Effector CD4-positive, alpha-beta T cell (primary cell): ENCODE measurements at regions not wholly inside any gene's neighbourhood (a gene's known extent, or its start where the extent isn't known, plus 50 kb on each side); places are given as distances from the start of the nearest gene placed in this dataset.
"Not testable (repeated sequence)": the region's sequence is repeated elsewhere in the genome, so short reads cannot be mapped to it uniquely, and the experiment has no call there.

Experiments used
- DNase-seq: peaks from one replicate; pipeline ENCODE4 v3.0.0-alpha.2; 2020

DNA sequence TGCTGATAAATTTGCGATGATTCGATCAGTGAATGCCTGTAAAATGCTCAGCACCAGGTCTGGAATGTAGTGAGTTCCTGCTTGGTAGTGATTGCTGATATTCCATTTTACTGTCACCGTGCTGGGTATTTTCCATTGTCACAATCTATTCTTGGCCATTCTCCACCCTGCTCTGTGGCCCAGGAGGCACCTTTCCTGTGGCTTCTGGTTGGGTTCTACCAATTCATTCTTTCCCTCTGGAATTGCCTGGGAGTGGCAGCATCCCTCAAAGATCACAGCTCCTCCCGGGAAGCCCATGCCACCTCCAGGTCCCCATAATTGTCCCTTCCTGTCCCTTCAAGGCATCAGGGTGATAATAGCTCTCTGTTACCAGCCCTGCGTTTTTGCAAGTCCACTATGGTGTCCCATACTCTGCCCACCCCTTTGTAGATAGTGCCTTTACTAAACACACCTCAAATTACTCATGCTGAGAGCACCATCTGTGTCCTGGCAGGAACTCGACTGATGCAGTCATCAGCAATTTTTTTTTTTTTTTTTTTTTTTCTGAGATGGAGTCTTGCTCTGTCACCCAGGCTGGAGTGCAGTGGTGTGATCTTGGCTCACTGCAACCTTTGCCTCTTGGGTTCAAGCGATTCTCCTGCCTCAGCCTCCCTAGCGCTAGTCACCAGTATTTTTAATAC, 177.8 kb upstream of the PROK2 start:
- no peak for DNase-seq

DNA sequence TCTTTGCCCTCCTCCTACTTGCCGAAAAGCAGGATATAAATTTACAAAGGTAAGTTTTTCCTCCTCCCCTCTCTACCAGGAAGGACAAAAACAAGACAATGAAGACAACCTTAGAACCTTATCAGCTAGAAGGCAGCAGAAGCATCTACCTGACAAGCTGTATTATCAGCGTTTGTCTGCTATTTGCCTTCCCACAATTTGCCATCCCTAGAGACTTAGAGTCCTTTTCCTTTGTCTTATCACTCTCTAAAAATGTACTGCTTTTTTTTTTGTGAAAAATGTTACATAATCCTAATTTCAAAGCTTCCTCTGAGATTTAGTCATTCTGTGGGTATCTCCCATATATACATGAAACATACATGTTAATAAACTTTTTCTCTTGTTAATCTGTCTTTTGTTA, 176.9 kb upstream of the PROK2 start:
- DNase-seq: no peak

DNA sequence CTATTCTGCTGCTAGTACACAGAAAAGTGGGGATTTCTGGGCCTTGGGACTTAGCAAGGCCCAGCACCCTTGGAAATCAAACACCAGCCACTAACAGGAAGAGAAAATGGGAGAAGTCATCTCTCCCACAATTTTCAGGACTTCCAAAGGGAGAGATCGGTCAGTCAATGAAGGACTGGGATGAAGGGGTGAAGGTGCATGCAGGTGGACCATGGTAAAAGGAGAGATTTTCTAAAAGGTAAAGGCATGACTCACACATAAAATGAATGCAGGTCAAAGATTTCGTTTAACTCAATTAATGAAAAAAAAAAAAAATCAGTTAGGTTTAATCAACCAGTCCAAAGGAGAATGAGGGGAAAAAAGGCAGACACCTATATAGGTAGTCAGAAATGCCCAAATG, 176.4 kb upstream of the PROK2 start:
- DNase-seq: no peak

DNA sequence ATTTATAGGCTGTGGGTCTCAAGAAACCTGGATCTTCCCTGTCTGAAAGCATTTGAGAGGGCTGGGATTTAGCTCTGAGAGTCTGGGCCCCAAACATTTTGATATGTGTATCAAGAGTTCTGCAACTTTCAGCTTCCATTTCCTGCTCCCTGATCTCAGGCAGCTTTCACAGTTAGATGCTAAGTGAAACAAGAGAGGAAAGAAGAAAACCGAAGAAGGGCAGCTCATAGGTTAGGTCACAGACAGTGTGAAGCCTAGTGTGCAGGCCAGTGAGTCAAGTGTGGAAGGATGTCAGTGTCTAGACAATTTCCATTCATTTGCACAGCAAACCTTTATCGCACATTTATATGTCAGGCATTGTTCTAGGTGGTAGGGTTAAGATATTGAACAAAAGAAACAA, 173.6 kb upstream of the PROK2 start:
- no peak for DNase-seq

DNA sequence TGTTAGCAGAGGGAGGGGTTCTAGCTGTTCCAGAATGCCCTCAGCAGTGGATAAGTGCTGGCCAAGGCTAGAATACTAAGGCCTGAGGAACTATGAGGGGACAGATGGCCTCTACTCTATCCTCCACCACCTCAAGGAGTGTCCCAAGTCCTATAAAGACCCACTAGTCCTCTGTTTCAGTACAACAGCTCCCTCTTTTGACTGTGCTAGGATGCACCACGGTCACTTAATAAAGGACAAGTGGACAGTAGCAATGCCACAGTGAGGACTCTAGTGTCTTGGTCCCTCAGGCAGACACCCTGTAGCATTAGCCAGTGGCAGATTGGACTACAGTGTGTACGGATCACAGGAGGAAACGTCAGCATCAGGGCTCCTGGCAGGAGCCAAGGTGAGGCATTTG, 171.8 kb upstream of the PROK2 start:
- no peak for DNase-seq

DNA sequence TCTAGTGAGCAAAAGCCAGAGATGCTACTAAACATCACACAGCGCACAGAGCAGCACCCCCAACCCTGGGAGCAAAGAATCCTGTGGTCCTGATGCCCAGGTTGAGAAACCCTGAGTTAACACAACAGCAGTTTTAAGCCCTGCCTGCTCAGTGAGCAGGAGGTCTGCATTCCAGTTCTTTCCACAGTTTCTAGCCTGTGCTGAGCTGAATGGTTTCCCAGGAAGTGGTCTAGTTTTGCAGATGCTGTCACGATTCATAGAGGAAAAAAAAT, 171.1 kb upstream of the PROK2 start:
- DNase-seq: no peak

DNA sequence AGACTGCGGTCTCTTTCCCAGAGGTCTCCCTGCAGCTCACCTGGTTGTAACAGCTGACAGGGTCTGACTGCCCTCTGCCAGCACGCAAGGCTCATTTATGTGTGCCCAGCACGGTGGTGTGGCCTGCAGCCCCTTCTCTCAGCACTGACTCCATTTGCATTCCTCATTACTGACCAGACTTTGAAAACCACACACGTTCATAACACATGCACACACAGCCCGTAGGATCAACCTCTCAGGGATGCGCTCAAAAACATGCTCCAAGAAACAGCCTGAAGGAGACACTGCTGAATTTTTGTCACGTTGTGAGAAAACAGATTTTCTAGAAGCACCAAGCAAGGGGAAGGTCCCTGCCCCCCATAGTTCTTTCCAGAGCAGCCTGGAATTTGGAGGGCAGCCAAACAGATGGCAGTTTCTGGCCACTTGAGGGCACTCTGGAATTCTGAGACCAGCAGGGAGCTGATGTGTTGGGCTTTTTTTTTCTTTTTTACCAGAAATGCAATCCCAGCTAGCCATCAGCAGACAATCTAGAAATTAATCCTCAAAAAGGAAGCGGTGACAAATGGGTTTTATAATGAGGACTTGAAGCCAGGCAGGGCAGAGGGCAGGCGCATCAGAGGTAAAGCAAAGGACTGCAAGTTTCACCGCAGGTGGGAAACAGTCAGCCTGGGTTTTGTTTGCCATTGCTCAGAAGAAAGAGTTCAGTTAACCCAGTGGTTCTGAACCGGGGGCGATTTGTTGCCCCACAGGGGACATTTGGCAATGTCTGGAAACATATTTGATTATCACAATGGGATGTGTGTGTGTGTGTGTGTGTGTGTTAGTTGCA, 170.5 kb upstream of the PROK2 start:
- DNase-seq: no peak

DNA sequence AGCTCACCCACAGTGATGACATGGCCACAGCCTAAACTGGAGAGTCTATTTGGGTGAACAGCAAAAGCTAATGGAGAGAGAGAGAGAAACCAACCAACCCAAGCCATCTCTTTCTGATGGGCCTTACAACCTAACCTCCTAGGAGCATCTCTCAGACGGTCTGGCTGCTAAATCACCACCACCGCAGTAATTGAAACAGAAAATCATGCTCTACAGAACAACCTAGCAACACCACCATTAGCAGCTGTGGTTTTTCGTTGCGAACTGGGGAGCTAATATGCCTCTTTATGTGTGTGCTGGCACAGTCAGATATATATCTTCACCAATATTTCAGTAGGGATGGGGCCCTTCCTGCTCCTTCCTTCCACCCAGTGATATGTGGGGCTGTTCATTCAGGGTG, 166.9 kb upstream of the PROK2 start:
- DNase-seq: no peak

DNA sequence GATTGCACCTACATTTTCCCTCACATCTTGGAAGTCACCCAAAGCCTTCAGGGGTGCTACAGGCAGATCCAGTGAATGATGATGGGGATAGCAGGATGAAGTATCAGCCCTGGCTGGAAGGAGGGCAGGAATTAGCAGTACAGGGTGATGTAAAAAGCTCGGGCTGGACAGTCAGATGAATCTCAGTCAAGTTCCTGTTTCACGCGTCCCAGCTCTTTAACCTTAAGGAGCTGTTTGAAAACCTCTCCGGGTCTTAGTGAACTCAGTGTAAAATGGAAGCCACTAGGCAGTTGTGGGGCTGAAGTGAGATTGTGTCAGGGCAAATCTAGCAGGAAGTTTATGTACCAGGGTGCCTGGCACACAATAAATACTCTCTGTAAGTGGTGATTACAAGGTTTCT, 166.4 kb upstream of the PROK2 start:
- no peak for DNase-seq

DNA sequence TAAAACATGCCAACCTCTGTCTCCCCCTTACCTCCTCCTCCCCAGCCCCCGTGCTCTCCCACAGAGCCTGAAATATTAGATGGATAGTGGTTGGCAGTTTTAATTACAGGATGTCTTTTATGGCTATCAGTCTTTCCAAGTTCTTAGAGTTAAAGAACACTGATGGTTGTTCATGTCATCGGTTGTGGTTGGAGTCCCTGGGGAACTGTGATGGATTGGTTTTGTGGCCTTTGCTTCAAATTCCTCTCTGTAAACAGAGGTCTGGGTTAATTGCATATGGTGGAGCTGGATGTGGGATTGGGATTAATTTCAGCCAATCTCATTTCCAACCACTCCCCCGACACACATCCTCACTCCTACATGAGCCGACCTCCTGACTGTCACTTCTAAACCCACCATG, 164.5 kb upstream of the PROK2 start:
- no peak for DNase-seq

DNA sequence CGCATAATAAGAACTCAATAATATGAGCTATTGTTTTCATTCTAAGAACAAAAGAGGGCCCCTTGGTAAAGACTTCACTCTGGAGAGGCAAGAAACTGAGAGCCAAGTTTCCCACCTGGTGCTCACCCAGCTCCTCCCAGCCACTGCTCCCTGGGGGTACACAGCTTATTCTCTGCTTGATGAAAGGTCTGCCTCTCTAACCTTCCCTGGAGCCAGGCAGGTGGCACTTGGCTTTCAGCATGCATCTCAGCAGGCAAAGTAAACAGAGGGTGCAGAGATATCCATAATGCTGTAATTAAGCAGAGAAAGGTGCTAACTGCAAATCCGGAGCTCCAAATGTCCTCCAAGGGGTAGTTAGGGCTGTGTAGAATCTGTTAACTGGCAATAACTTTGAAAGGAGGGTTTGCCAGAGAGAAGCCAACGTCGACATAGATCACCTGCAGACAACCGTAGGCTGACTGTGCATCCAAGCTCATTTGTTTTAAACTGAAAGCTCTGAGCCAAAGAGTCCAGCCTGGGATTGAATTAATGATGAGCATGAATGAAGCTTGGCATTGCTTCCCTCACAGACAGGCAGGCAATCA, 159.6 kb upstream of the PROK2 start:
- DNase-seq: no peak

DNA sequence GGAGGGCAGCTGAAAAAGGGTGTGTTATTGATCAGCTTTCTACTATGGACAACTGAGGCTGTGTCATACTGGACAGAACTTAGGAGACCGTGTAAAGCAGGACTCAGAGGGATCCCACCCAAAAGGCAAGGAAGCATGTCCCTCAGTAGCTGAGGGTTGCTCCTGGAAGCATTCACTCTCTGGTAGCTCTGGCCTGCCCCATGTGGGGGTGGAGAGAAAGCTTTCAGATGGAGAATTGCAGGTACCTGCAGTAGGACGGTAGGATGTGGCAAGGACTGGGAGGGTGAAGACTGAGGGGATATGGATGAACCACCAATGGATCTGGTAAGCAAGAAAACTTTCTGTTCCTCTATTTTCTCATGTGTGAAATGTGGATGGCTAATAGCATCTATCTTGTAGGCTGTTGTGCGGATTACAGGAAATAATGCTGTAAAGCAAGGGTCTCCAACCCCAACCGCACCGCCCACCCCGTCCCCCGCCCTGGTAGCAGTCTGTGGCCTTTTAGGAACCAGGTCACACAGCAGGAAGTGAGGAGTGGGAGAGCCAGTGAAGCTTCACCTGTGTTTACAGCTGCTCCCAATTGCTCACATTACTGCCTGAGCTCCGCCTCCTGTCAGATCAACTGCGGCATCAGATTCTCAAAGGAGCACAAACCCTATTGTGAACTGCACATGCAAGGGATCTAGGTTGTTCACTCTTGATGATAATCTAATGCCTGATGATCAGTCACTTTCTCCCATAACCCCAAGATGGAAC, 157.7 kb upstream of the PROK2 start:
- no peak for DNase-seq

DNA sequence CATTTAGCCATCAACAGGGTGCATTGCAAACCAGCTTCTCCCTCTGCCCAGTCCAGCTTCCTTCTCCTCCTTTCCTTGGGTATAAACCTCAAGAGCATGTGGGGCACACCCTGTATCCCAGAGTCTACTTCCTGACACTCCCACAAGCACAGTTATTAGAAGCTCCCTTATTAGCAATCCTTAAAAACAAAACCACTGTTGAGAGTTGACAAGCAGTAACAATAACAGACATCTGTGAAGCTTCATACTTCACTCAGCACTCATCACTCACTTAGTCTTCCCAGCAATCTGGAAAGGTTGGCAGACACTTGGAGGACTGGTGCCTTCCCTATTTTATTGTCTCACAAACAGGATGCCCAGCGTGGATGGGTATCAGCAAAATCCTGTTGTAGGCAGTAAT, 155.5 kb upstream of the PROK2 start:
- DNase-seq: no peak

DNA sequence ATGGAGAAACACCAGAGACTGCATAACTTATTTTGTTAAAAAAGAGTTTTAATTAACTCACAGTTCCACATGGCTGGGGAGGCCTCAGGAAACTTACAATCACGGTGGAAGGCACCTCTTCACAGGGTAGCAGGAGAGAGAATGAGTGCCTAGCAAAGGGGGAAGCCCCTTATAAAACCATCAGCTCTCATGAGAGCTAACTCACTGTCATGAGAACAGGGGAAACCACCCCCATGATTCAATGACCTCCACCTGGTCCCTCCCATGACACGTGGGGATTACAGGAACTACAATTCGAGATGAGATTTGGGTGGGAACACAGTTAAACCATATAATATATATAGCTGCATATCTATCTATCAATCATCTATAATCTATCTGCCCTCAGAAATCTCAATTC, 153.1 kb upstream of the PROK2 start:
- DNase-seq: not testable (repeated sequence)

DNA sequence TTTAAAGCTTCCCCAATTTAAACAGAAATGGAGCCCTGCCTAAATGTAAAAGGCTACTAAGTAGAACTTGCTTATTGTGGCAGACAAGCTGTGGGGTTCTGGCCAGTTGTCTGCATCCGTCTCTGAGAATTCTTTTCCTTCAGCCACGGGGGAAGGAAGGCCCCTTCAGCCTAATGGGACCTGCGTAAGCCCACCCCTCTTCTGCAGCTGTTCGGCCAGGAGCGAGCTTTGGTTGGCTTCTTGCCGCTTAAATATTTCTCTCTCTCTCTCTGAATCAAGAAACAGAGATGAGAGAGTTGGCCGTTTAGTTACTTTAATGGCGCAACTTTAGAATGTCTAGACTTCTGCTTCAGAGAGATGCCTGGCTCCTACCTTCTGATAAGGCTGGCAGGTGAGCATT, 151.7 kb upstream of the PROK2 start:
- DNase-seq: no peak

DNA sequence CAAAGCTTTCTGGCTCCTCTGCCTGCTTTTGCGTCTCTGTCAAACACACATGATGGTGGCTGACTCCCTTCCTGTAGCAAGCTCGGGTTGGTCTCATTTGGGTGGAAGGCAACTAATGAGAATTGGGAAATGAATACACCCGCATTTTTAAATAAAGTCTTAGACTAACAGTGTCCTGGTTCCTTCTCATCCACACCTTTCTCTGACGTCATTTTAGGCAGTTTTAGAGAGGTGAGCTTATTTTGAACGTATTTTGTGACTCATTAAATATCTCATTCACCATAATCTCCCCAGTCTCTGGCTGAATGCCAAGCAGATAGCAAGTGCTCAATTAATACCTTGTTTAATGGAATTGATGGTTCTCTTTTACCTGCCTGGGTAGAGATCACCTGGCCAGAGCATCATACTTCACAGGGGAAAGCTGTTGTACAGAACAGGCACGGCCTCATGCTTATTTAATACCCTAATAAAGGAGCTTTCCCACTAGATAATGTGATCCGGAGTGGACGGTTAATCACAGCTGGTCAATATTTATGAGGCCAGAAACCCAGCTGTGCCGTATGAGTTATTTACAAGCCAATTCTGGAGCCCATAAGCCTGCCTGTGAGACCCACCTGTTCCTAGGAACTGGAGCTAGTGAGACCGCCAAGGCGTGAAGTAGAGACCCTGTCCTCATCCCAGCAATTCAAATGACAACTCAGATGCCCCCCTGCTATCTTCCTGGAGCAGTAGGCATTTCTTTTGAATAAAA, 149.7 kb upstream of the PROK2 start:
- no peak for DNase-seq

DNA sequence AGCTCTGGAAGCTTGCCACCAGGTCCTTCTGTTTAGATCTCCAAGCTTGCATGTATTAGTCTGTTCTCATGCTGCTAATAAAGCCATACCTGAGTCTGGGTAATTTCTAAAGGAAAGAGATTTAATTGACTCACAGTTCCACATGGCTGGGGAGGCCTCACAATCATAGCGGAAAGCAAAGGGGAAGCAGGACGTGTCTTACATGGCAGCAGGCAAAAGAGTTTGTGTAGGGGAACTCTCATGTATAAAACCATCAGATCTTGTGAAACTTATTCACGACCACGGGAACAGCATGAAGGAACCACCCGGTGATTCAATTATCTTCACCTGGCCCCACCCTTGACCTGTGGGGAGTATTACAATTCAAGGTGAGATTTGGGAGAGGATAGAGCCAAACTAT, 147.0 kb upstream of the PROK2 start:
- DNase-seq: no peak

DNA sequence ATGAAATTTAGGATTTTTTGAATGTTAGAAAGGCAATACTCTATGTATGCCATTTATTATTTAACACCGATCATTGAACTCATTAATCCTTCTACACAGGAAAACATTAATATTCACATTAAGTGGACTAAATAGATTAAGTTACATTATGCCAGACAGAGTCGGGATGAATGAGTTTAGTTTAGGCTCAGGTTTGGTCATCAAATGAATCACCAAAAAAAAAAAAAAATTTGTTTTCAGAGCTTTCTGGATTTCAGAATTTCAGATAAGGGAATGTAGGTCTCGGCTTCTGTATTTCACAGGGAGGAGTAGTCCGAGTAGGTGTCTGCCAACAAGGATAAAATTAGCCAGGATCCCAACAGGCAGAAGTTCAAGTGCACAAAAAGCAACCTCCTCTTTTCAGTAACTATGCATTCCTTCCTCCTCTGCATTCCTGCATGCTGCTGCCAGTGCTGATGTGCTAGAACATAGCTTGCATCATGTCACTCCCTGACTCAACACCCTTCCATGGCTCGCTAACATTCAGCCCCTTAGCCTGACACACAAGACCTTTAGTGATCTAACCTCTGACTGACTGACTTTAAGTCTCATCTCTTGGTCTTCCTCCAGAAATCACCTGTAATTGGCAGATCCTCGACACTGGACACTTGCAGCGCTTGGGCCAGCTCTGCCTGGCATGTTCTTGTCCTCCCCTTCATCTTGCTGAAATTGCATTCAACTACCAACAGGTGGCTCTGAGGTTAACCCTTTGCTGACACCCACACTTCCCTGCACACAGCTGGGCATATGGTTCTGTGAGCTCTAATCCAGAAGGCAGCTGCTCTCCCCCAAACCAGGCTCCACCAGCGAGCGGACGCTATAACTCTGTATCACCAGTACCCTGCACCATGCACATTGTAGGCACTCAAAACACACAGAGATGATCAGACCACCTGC, 145.4 kb upstream of the PROK2 start:
- no peak for DNase-seq

DNA sequence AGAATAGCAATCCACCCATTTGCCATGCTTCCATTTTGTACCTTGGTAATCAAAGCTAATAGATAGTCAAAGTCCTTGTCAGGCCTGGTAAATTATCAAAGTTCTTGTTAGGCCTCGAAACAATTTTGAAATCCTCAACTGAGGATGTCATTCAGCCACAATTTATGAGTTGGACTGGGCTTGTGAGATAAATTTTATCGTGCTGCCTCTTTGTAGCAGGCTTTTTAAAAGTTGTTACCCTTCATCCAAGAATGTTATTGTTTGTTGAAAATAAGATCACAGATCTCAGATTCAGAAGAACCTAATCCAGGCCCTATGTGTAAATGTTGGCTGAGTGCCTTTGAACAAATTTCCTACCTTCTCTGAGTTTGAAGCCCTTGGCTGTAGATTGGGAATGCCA, 143.3 kb upstream of the PROK2 start:
- DNase-seq: no peak

DNA sequence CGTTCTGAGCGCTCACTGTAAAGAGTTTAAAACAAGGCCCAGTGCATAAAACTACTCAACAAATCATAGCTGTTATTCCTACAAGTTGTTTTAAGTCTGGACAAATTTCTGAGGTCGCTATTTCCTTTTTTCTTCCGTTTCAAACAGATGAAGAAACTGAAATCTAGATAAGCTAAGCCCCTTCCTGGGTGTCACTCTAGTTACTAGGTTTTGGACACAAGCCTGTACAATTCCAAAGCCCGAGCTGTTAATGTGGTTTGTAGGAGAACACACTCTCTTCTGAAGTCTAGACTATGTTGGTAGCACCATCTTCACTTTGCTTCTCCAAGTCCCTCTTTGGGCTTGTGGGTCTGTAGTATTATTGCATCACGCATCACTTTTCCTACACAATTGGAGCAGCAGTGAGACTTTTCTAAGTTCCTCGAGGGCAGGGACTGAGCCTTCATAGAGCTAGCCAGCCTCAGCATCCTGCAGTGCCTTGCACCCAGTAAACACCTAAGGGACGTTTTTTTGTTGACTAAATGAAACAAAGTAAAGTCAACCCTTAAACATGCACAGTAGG, 142.6 kb upstream of the PROK2 start:
- no peak for DNase-seq

DNA sequence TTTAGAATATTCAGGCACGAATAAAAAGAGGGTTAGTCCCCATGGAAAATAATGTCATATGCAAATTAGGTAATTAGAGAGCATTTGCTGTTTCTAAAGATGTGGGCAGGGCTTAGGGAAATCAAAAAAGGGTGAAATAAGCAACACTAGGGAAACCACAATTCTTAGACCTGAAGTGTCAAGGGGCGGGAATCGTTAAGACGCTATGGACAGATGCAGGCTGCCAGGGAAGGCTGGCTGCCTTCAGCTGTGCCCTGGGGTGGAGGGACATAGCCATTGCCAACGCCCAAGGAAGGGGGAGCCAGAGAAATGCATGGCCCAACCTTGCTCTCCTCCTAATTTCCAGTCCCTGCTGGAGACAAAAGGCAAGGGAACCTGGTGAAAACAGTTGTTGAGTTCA, 141.7 kb upstream of the PROK2 start:
- DNase-seq: no peak

DNA sequence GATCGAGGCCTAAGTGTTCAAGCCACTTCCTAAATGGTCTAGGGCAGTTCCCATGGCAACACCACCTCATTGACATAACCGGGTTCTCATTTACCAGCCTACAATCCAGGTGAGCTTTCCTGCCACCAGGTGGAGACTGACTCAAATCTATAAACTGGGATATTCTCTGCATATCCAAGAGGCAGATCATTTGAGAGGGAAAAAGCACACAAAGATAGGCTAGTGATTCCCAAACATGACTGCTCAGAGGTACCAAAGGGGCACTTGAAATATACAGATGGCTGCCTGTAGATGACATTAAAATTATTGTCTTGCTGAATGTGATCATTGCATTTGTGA, 141.3 kb upstream of the PROK2 start:
- no peak for DNase-seq
